HEK293T (cell line): ENCODE measurements at regions not wholly inside any gene's neighbourhood (a gene's known extent, or its start where the extent isn't known, plus 50 kb on each side); places are given as distances from the start of the nearest gene placed in this dataset.

Experiments
- ARNT ChIP-seq: fragments of 450-650 bp; IDR thresholded peaks from 2 replicates; pipeline ENCODE4 v1.6.1; 2017; ENCODE audit warnings: mild to moderate bottlenecking
- BHLHE40 ChIP-seq: fragments of 450-650 bp; IDR thresholded peaks from 2 replicates; pipeline ENCODE4 v1.6.1; 2016; ENCODE audit warnings: mild to moderate bottlenecking, moderate library complexity, borderline replicate concordance
- CTBP1 ChIP-seq: fragments of 450-650 bp; IDR thresholded peaks from 2 replicates; pipeline ENCODE4 v1.6.1; 2016; ENCODE audit warnings: borderline replicate concordance
- FOXM1 ChIP-seq: fragments of 450-650 bp; IDR thresholded peaks from 2 replicates; pipeline ENCODE4 v1.6.1; 2017; ENCODE audit warnings: mild to moderate bottlenecking, borderline replicate concordance
- SP1 ChIP-seq: fragments of 450-650 bp; IDR thresholded peaks from 2 replicates; pipeline ENCODE4 v1.6.1; 2017
- SUZ12 ChIP-seq: fragments of 450-650 bp; IDR thresholded peaks from 2 replicates; pipeline ENCODE4 v1.6.1; 2016; ENCODE audit warnings: mild to moderate bottlenecking
- TARDBP ChIP-seq: fragments of 450-650 bp; IDR thresholded peaks from 2 replicates; pipeline ENCODE4 v1.6.1; 2016
- ZNF384 ChIP-seq: fragments of 450-650 bp; IDR thresholded peaks from 2 replicates; pipeline ENCODE4 v1.6.1; 2016

GRCh38 chr2:163462993-163463392 lies 272.8 kb downstream of the FIGN start:
- no peak for TF ChIP-seq BHLHE40
- TF ChIP-seq ZNF384: no peak
- no peak for TF ChIP-seq SUZ12
- no peak for TF ChIP-seq ARNT
- TF ChIP-seq SP1: no peak
- no peak for TF ChIP-seq TARDBP
- TF ChIP-seq CTBP1: no peak
- TF ChIP-seq FOXM1: no peak
